ENCODE measurements at regions not wholly inside any gene's neighbourhood (a gene's known extent, or its start where the extent isn't known, plus 50 kb on each side); places are given as distances from the start of the nearest gene placed in this dataset.
A peak's percentile ranks its signal among the peaks of the same experiment; 100 is the strongest.
"Not testable (repeated sequence)": the region's sequence is repeated elsewhere in the genome, so short reads cannot be mapped to it uniquely, and the experiment has no call there.

- DNase-seq, H3K4me3 ChIP-seq: not testable (repeated sequence)
Observed at GRCh38 chr22:10526079-10526478, 5001.9 kb upstream of the OR11H1 start.

GRCh38 chr22:10531141-10531540 is 4996.9 kb upstream of the OR11H1 start:
- H3K27ac ChIP-seq; intact Hi-C loops (cut with DNase I); H3K9me3 ChIP-seq; H3K36me3 ChIP-seq; H3K4me3 ChIP-seq; H3K4me1 ChIP-seq; DNase-seq; H3K27me3 ChIP-seq; ATAC-seq: not testable (repeated sequence)

More at GRCh38 chr22:10526079-10526478, 5001.9 kb upstream of the OR11H1 start:
- H3K27ac ChIP-seq; H3K9me3 ChIP-seq; H3K27me3 ChIP-seq; intact Hi-C loops (cut with DNase I); H3K4me1 ChIP-seq; H3K36me3 ChIP-seq; ATAC-seq: not testable (repeated sequence)

GRCh38 chr22:10572531-10572930 is 4955.5 kb upstream of the OR11H1 start:
- H3K9me3 ChIP-seq; DNase-seq; H3K27me3 ChIP-seq; ATAC-seq; H3K4me1 ChIP-seq; intact Hi-C loops (cut with DNase I); H3K27ac ChIP-seq; H3K36me3 ChIP-seq; H3K4me3 ChIP-seq: not testable (repeated sequence)

DNA sequence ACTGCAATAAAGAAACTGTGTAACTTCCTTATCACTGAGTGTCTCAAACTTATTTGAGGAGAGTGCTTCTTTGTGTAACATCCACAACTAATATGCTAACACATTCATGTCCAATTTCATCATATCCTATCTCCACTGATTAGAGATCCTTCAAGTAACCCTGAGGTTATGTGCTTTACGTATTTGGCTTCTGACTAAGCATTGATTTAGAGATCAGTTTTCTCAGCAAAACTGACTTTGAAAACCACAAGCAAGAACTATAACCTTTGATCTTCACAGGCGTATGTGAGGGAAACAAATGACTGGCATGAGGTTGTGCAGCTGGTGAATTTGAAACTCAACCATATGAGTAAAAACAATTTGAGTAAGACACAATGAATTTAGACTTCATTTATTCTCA is 4926.9 kb upstream of the OR11H1 start:
- H3K4me3 ChIP-seq; H3K27ac ChIP-seq; intact Hi-C loops (cut with DNase I); H3K36me3 ChIP-seq; H3K27me3 ChIP-seq; H3K9me3 ChIP-seq; DNase-seq; H3K4me1 ChIP-seq; ATAC-seq: not testable (repeated sequence)

GRCh38 chr22:10631961-10632360 is 4896.0 kb upstream of the OR11H1 start:
- not testable (repeated sequence) for ATAC-seq, H3K27me3 ChIP-seq, H3K4me3 ChIP-seq

DNA sequence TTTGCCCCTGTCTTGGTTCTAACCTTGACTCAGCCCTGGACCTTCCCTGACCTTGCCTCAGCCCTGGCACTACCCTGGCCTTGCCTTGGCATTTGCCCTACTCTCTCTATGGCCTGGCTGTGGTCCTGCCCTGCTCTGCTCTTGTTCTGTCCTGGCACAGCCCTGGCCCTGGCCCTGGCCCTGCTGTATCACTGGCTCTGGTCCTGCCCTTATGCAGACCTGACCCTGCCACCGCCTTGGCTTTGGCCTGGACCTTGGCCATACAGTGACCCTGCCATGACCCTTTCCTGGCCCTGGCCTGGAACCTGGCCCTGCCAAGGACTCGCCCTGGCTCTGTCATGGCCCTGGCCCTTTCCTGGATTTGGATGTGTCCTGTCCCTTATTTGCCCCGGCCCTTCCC is 4892.7 kb upstream of the OR11H1 start:
- H3K4me1 ChIP-seq; H3K36me3 ChIP-seq; H3K27me3 ChIP-seq; DNase-seq; ATAC-seq; H3K4me3 ChIP-seq; H3K27ac ChIP-seq; intact Hi-C loops (cut with DNase I); H3K9me3 ChIP-seq: not testable (repeated sequence)

More at GRCh38 chr22:10631961-10632360, 4896.0 kb upstream of the OR11H1 start:
- H3K4me1 ChIP-seq; H3K36me3 ChIP-seq; H3K9me3 ChIP-seq; DNase-seq; H3K27ac ChIP-seq; intact Hi-C loops (cut with DNase I): not testable (repeated sequence)

DNA sequence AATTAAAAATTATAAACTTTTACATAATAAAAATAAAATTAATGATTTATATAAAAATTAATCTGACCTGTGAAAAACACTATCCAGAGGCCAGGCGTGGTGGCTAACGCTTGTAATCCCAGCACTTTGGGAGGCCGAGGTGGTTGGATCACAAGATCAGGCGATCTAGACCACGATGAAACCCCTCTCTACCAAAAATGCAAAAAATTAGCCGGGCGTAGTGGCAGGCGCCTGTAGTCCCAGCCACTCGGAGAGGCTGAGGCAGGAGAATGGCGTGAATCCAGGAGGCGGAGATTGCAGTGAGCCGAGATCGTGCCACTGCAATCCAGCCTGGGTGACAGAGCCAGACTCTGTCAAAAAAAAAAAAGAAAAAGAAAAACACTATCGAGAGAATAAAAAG is 4865.2 kb upstream of the OR11H1 start:
- H3K27ac ChIP-seq; ATAC-seq; H3K9me3 ChIP-seq; intact Hi-C loops (cut with DNase I); H3K27me3 ChIP-seq; H3K4me1 ChIP-seq; DNase-seq; H3K36me3 ChIP-seq; H3K4me3 ChIP-seq: not testable (repeated sequence)

- H3K27ac ChIP-seq; H3K4me3 ChIP-seq; intact Hi-C loops (cut with DNase I); DNase-seq; H3K4me1 ChIP-seq; H3K36me3 ChIP-seq; ATAC-seq; H3K27me3 ChIP-seq; H3K9me3 ChIP-seq: not testable (repeated sequence)
- TF ChIP-seq, protein P1, sequence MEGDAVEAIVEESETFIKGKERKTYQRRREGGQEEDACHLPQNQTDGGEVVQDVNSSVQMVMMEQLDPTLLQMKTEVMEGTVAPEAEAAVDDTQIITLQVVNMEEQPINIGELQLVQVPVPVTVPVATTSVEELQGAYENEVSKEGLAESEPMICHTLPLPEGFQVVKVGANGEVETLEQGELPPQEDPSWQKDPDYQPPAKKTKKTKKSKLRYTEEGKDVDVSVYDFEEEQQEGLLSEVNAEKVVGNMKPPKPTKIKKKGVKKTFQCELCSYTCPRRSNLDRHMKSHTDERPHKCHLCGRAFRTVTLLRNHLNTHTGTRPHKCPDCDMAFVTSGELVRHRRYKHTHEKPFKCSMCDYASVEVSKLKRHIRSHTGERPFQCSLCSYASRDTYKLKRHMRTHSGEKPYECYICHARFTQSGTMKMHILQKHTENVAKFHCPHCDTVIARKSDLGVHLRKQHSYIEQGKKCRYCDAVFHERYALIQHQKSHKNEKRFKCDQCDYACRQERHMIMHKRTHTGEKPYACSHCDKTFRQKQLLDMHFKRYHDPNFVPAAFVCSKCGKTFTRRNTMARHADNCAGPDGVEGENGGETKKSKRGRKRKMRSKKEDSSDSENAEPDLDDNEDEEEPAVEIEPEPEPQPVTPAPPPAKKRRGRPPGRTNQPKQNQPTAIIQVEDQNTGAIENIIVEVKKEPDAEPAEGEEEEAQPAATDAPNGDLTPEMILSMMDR (IDR thresholded peaks at IDR 0.05): peak; percentile 5
Observed at GRCh38 chr22:10673065-10673464, 4854.9 kb upstream of the OR11H1 start.

GRCh38 chr22:10678720-10679119 is 4849.3 kb upstream of the OR11H1 start:
- intact Hi-C loops (cut with DNase I); H3K27me3 ChIP-seq; H3K36me3 ChIP-seq; ATAC-seq; H3K27ac ChIP-seq; DNase-seq; H3K4me3 ChIP-seq; H3K9me3 ChIP-seq; H3K4me1 ChIP-seq: not testable (repeated sequence)

DNA sequence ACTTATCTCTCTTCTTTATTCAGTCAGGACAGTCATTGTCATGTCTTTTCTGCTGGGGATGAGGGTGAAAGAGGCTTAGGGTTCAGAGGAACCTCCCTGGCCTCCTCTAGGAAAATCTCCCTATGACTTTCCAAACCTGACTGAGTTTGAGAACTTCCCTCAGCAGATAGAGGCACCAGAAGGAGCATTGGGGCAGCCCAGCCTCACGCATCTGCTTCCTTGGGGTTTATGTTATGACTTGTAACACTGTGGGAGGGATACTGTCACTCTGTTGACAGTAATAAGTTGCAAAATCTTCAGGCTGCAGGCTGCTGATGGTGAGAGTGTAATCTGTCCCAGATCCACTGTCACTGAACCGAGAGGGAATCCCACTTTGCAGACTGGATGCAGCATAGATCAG is 4842.6 kb upstream of the OR11H1 start:
- DNase-seq; H3K27ac ChIP-seq; H3K27me3 ChIP-seq; H3K9me3 ChIP-seq; H3K36me3 ChIP-seq; H3K4me1 ChIP-seq; intact Hi-C loops (cut with DNase I); H3K4me3 ChIP-seq; ATAC-seq: not testable (repeated sequence)

GRCh38 chr22:10687256-10687655 is 4840.7 kb upstream of the OR11H1 start:
- H3K27ac ChIP-seq; H3K36me3 ChIP-seq; H3K27me3 ChIP-seq; ATAC-seq; intact Hi-C loops (cut with DNase I); H3K9me3 ChIP-seq; H3K4me3 ChIP-seq; H3K4me1 ChIP-seq: not testable (repeated sequence)
- DNase-seq: peak; percentile 55

DNA sequence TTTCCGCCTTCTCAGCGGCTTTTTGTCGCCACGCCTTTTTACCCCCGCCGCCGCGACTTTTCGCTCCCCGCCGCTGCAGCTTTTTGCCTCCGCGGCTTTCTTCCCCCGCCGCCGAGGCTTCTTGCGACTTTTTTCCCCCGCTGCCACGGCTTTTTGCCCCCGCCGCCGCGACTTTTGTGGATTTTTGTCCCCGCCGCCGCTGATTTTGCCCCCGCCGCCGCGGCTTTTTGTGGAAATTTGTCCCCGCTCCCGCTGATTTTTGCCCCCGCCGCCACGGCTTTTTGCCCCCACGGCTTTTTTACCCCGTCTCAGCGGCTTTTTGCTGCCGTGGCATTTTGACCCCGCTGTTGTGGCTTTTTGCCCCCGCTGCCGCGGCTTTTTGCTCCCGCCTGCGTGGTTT is 4829.2 kb upstream of the OR11H1 start:
- H3K27ac ChIP-seq; ATAC-seq; intact Hi-C loops (cut with DNase I); H3K4me1 ChIP-seq; H3K4me3 ChIP-seq; H3K36me3 ChIP-seq; H3K9me3 ChIP-seq; DNase-seq; H3K27me3 ChIP-seq: not testable (repeated sequence)

DNA sequence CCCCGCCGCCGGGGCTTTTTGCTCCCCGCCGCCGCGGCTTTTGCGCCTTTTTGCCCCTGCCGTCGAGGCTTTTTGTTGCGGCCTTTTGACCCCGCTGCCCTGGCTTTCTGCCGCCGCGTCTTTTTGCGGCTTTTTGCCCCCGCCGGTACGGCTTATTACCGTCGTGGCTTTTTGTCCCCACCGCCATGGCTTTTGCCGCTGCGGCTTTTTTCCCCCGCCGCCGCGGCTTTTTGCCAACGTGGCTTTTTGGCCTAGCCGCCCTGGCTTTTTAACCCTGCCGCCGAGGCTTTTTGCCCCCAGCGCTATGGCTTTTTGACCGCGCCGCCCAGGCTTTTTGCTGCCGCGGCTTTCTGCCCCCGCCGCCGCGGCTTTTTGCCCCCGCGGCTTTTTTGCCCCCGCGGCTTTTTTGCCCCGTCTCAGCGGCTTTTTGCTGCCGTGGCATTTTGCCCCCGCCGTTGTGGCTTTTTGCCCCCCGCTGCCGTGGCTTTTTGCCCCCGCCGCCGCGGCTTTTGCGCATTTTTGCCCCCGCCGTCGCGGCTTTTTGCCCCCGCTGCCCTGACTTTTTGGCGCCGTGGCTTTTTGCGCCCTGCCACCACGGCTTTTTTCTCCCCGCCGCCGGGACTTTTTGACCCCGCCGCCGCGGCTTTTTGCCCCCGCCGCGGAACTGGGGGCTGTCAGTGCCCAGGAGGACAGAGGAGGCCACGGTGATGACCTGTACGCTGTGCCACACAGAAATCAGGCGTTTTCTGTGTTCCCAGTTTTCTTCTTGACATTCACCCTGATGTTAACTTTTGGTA is 4828.5 kb upstream of the OR11H1 start:
- H3K4me3 ChIP-seq; H3K36me3 ChIP-seq; H3K27ac ChIP-seq; DNase-seq; H3K27me3 ChIP-seq; intact Hi-C loops (cut with DNase I); ATAC-seq; H3K4me1 ChIP-seq; H3K9me3 ChIP-seq: not testable (repeated sequence)

DNA sequence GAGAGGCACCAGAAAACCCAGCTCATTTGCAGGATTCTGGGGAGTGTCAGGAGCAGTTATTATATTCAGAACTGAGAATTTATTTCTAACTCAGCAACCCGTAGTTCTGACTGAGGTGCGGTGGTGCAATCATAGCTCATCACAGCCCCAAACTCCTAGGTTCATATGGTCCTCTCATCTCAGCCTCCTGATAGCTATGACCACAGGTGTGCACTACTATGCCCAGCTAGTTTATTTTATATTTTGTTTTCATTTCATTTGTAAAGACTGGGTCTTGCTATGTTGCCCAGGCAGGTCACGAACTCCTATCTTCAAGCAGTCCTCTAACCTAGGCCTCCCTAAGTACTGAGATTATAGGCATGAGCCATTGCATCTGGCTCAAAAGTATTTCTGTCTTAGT is 4819.8 kb upstream of the OR11H1 start:
- DNase-seq; H3K36me3 ChIP-seq; intact Hi-C loops (cut with DNase I); H3K4me1 ChIP-seq; H3K27ac ChIP-seq; H3K4me3 ChIP-seq; H3K9me3 ChIP-seq; H3K27me3 ChIP-seq: not testable (repeated sequence)
- ATAC-seq: peak; percentile 52
